Smooth muscle cell (in vitro differentiated cells): ENCODE measurements at regions not wholly inside any gene's neighbourhood (a gene's known extent, or its start where the extent isn't known, plus 50 kb on each side); places are given as distances from the start of the nearest gene placed in this dataset.

Experiments used
- DNase-seq: peaks from one replicate; lab custom pipeline; 2025; ENCODE audit not compliant: unreplicated experiment; lab: John Stamatoyannopoulos, UW
- H2AFZ ChIP-seq: fragments of 200-600 bp; sonication (generic); 2 replicates; pipeline ENCODE4 v1.6.0; 2016; ENCODE audit warnings: antibody characterized with exemption, low read depth, mild to moderate bottlenecking
- H3F3A ChIP-seq: fragments of 200-600 bp; sonication (generic); 2 replicates; pipeline ENCODE4 v1.6.0; 2017; ENCODE audit warnings: antibody characterized with exemption, low read depth
- H3K27ac ChIP-seq: fragments of 200-600 bp; sonication (generic); 2 replicates; pipeline ENCODE4 v1.5.1; 2016; ENCODE audit warnings: low read depth, mild to moderate bottlenecking
- H3K27me3 ChIP-seq: fragments of 200-600 bp; sonication (generic); 2 replicates; pipeline ENCODE4 v1.6.1; 2016; ENCODE audit warnings: low read depth, mild to moderate bottlenecking
- H3K36me3 ChIP-seq: fragments of 200-600 bp; sonication (generic); 2 replicates; pipeline ENCODE4 v1.5.1; 2016; ENCODE audit warnings: low read depth
- H3K4me1 ChIP-seq: fragments of 200-600 bp; sonication (generic); 2 replicates; pipeline ENCODE4 v1.5.1; 2016; ENCODE audit warnings: low read depth
- H3K4me2 ChIP-seq: fragments of 200-600 bp; sonication (generic); 2 replicates; pipeline ENCODE4 v1.6.0; 2016; ENCODE audit warnings: mild to moderate bottlenecking
- H3K4me3 ChIP-seq: fragments of 200-600 bp; sonication (generic); 2 replicates; pipeline ENCODE4 v1.5.1; 2016; ENCODE audit warnings: mild to moderate bottlenecking
- H3K79me2 ChIP-seq: fragments of 200-600 bp; sonication (generic); 2 replicates; pipeline ENCODE4 v1.6.0; 2016; ENCODE audit warnings: low read depth, mild to moderate bottlenecking
- H3K9ac ChIP-seq: fragments of 200-600 bp; sonication (generic); 2 replicates; pipeline ENCODE4 v1.6.0; 2016; ENCODE audit warnings: low read depth
- H3K9me3 ChIP-seq: fragments of 200-600 bp; sonication (generic); replicated peaks from 2 replicates; pipeline ENCODE4 v1.5.1; 2016; ENCODE audit warnings: low read depth
- H4K20me1 ChIP-seq: fragments of 200-600 bp; sonication (generic); 2 replicates; pipeline ENCODE4 v1.6.0; 2016; ENCODE audit warnings: low read depth
- WGBS: methylation state at CpG from one replicate; pipeline ENCODE4 v1.1.7; 2016; ENCODE audit warnings: low lambda C conversion rate; 5-methylcytosine and 5-hydroxymethylcytosine counted together
- TF ChIP-seq, protein P1 (sequence below): fragments of 200-600 bp; sonication (generic); IDR thresholded peaks from 2 replicates; pipeline ENCODE4 v1.5.1; 2017; ENCODE audit warnings: borderline replicate concordance, mild to moderate bottlenecking, antibody characterized with exemption; ENCODE audit not compliant: insufficient read depth, poor library complexity, severe bottlenecking

DNA sequence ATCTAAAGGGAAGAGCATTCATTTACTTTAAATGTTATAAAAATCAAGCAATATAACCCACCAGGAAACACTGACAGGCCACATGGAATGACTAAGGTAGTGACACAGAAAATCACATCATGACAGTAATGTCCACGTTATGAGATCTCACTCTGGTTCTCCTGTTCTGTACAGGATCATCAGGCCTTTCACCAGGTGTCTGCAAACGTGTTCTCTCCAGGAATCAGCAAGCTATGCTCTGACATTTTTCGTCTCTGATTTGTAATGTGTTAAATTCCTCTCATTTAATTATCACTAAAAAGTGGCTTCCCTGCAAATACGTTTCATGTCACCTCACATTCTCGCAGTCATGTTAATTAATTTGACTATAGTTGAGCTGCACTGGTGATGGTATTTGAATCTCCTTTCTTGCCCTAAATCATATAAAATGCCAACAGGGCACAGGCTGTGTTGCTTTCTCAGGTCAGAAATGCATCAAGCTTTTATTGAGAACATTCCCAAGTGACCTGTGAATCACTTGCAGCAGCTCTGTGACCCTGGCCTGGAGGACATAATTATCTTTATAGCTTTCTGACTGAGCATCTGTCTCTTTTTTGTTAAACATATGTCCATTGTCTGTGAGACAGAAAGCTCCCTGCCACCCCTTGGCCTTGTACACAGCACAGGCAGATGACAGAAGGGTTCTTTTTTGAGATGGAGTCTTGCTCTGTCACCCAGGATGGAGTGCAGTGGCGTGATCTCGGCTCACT lies 196.2 kb downstream of the DIRAS2 start:
- no peak overlapping the region for H3K4me3 ChIP-seq

DNA sequence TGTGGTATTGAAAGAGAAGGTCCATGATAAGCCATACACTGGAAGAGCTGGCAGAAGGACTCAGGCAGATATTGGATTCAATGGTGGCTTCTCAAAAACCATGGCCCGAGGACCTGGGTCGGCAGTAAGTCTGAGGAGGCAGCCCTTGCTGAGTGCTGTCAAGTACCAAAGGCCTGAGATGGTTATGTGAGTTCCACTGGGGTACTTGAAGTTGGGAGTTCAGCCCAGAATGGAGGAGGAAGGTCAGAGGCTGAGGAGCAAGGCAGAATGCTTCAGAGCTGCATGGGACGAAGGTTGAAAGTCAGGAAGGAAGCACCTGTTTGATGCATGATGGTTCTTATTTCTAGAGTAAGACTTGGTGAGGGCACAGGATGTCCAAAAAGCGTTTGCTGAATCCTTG lies 194.9 kb downstream of the DIRAS2 start:
- WGBS = 91% methylated on average over 4 of the region's 4 CpGs
- TF ChIP-seq, protein P1, sequence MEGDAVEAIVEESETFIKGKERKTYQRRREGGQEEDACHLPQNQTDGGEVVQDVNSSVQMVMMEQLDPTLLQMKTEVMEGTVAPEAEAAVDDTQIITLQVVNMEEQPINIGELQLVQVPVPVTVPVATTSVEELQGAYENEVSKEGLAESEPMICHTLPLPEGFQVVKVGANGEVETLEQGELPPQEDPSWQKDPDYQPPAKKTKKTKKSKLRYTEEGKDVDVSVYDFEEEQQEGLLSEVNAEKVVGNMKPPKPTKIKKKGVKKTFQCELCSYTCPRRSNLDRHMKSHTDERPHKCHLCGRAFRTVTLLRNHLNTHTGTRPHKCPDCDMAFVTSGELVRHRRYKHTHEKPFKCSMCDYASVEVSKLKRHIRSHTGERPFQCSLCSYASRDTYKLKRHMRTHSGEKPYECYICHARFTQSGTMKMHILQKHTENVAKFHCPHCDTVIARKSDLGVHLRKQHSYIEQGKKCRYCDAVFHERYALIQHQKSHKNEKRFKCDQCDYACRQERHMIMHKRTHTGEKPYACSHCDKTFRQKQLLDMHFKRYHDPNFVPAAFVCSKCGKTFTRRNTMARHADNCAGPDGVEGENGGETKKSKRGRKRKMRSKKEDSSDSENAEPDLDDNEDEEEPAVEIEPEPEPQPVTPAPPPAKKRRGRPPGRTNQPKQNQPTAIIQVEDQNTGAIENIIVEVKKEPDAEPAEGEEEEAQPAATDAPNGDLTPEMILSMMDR = no peak
- H3K36me3 ChIP-seq = no peaks in the 10 kb centered on the region
- no peaks in the 10 kb centered on the region for H3K9me3 ChIP-seq
- H3F3A ChIP-seq = no peaks in the 10 kb centered on the region
- no peak for DNase-seq
- no peaks in the 10 kb centered on the region for H3K79me2 ChIP-seq
- H3K27me3 ChIP-seq = no peaks in the 10 kb centered on the region
- no peak overlapping the region for H3K27ac ChIP-seq
- H3K4me3 ChIP-seq = no peak overlapping the region
- H2AFZ ChIP-seq = no peak overlapping the region
- no peaks in the 10 kb centered on the region for H4K20me1 ChIP-seq
- no peak overlapping the region for H3K9ac ChIP-seq
- no peak overlapping the region for H3K4me2 ChIP-seq
- H3K4me1 ChIP-seq = no peaks in the 10 kb centered on the region

More for the DNA sequence above, 196.2 kb downstream of the DIRAS2 start:
- no peaks in the 10 kb centered on the region for H3K4me1 ChIP-seq
- H3K79me2 ChIP-seq = no peaks in the 10 kb centered on the region
- H3K27ac ChIP-seq = no peak overlapping the region
- DNase-seq = no peak
- H3K36me3 ChIP-seq = no peaks in the 10 kb centered on the region
- H3K9me3 ChIP-seq = no peaks in the 10 kb centered on the region
- H4K20me1 ChIP-seq = no peaks in the 10 kb centered on the region
- no peak overlapping the region for H2AFZ ChIP-seq
- no peak overlapping the region for H3K9ac ChIP-seq
- H3F3A ChIP-seq = no peaks in the 10 kb centered on the region
- H3K27me3 ChIP-seq = no peaks in the 10 kb centered on the region
- WGBS = 80% methylated on average over 7 of the region's 7 CpGs
- no peak overlapping the region for H3K4me2 ChIP-seq
- TF ChIP-seq, protein P1 = no peak

DNA sequence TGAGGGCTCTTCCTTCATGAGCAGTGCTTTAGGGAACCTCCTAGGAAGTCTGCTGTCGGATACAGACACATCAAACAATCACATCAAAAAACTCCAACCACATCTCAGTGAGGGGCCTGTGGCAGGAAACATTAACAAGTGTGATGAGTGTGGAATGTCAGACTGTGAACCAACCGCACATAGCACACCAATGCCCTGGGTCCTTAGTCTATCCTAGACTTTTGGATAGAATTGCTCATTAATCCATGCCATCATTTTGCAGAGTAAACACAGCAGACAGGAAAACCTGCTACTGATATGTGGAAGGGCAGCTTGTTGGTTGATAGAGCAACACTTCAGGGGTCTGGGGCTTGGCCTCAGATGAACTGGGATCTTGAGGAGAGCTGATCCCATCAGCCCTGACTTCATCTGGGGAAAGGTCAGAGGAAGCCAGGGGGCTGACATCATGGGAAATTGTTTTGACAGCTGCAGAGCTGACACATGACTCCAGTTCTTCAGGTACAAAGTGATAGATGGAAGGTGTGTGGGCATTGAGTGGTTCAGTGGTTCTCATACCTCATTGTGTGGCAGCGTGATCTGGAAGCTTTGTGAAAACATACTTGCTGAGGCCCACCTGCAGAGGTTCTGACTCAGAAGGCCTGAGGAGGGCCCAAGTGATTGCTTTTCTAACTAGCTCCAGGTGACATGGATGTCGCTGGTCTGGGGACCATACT lies 193.3 kb downstream of the DIRAS2 start:
- WGBS = 67% methylated on average over 4 of the region's 4 CpGs
- H3K4me3 ChIP-seq = no peak overlapping the region
- H2AFZ ChIP-seq = no peak overlapping the region
- H3K4me2 ChIP-seq = no peak overlapping the region
- H3K27me3 ChIP-seq = no peaks in the 10 kb centered on the region
- DNase-seq = no peak
- TF ChIP-seq, protein P1 = no peak
- no peaks in the 10 kb centered on the region for H4K20me1 ChIP-seq
- no peaks in the 10 kb centered on the region for H3K36me3 ChIP-seq
- no peak overlapping the region for H3K9ac ChIP-seq
- no peaks in the 10 kb centered on the region for H3F3A ChIP-seq
- H3K79me2 ChIP-seq = no peaks in the 10 kb centered on the region
- H3K27ac ChIP-seq = no peak overlapping the region
- no peaks in the 10 kb centered on the region for H3K4me1 ChIP-seq
- H3K9me3 ChIP-seq = no peaks in the 10 kb centered on the region
